Astrocyte (in vitro differentiated cells and primary cell): ENCODE measurements at regions not wholly inside any gene's neighbourhood (a gene's known extent, or its start where the extent isn't known, plus 50 kb on each side); places are given as distances from the start of the nearest gene placed in this dataset.
A peak's percentile ranks its signal among the peaks of the same experiment; 100 is the strongest.

Experiments
- DNase-seq: peaks from one replicate; pipeline ENCODE4 v3.0.0-alpha.2; 2010; ENCODE audit warnings: low read depth
- FAIRE-seq: peaks from 2 replicates; lab custom pipeline; 2011; peaks lifted over from hg19 to GRCh38; lab: Jason Lieb, UNC
- H2AFZ ChIP-seq: 2 replicates; pipeline ENCODE4 v1.6.0; 2012; ENCODE audit warnings: low read depth, low read length, inconsistent platforms
- H3K27ac ChIP-seq: 2 replicates; pipeline ENCODE4 v1.5.1; 2011; ENCODE audit warnings: low read depth, low read length, inconsistent platforms
- H3K27me3 ChIP-seq: 2 replicates; pipeline ENCODE4 v1.6.0; 2011; ENCODE audit warnings: low read length, inconsistent platforms; ENCODE audit not compliant: insufficient read depth
- H3K36me3 ChIP-seq: 2 replicates; pipeline ENCODE4 v1.5.1; 2011; ENCODE audit warnings: low read length, inconsistent platforms; ENCODE audit not compliant: insufficient read depth
- H3K4me1 ChIP-seq: 2 replicates; pipeline ENCODE4 v1.5.1; 2011; ENCODE audit warnings: low read length, inconsistent platforms; ENCODE audit not compliant: insufficient read depth
- H3K4me2 ChIP-seq: 2 replicates; pipeline ENCODE4 v1.6.0; 2012; ENCODE audit warnings: low read length, inconsistent platforms
- H3K4me3 ChIP-seq: 2 replicates; pipeline ENCODE4 v1.5.1; 2011; ENCODE audit warnings: low read depth, mild to moderate bottlenecking, low read length, inconsistent platforms; ENCODE audit not compliant: insufficient read depth
- H3K79me2 ChIP-seq: 2 replicates; pipeline ENCODE4 v1.6.0; 2012; ENCODE audit warnings: mild to moderate bottlenecking, low read length, inconsistent platforms; ENCODE audit not compliant: insufficient read depth
- H3K9ac ChIP-seq: 2 replicates; pipeline ENCODE4 v1.6.0; 2012; ENCODE audit warnings: mild to moderate bottlenecking, low read length, inconsistent platforms
- H3K9me3 ChIP-seq: 2 replicates; pipeline ENCODE4 v1.5.1; 2012; ENCODE audit warnings: low read depth, mild to moderate bottlenecking, low read length, inconsistent platforms; ENCODE audit not compliant: insufficient read depth
- H4K20me1 ChIP-seq: 2 replicates; pipeline ENCODE4 v1.6.0; 2012; ENCODE audit warnings: low read length, inconsistent platforms; ENCODE audit not compliant: insufficient read depth
- H3K27ac Mint-ChIP-seq: one replicate; pipeline ENCODE4 v1.8.0; 2021; ENCODE audit warnings: mild to moderate bottlenecking, mixed read lengths; ENCODE audit not compliant: unreplicated experiment
- H3K27me3 Mint-ChIP-seq: one replicate; pipeline ENCODE4 v1.8.0; 2021; ENCODE audit warnings: low read depth, mixed read lengths; ENCODE audit not compliant: unreplicated experiment
- H3K36me3 Mint-ChIP-seq: one replicate; pipeline ENCODE4 v1.8.0; 2021; ENCODE audit warnings: low read depth, mixed read lengths; ENCODE audit not compliant: unreplicated experiment
- H3K4me1 Mint-ChIP-seq: one replicate; pipeline ENCODE4 v1.8.0; 2021; ENCODE audit warnings: low read depth, mixed read lengths; ENCODE audit not compliant: unreplicated experiment
- H3K4me3 Mint-ChIP-seq: one replicate; pipeline ENCODE4 v1.8.0; 2021; ENCODE audit warnings: mild to moderate bottlenecking, moderate library complexity, mixed read lengths; ENCODE audit not compliant: unreplicated experiment
- H3K9me3 Mint-ChIP-seq: one replicate; pipeline ENCODE4 v1.8.0; 2021; ENCODE audit warnings: mild to moderate bottlenecking, mixed read lengths; ENCODE audit not compliant: unreplicated experiment
- EZH2 ChIP-seq: IDR thresholded peaks from 2 replicates; pipeline ENCODE4 v1.6.1; 2012; ENCODE audit warnings: mild to moderate bottlenecking, low read length, inconsistent platforms; ENCODE audit not compliant: insufficient read depth
- TF ChIP-seq, protein P1 (sequence below): IDR thresholded peaks from 2 replicates; pipeline ENCODE4 v1.5.1; 2011; ENCODE audit warnings: low read depth, mild to moderate bottlenecking, inconsistent platforms, low read length, moderate library complexity; ENCODE audit not compliant: insufficient read depth

DNA sequence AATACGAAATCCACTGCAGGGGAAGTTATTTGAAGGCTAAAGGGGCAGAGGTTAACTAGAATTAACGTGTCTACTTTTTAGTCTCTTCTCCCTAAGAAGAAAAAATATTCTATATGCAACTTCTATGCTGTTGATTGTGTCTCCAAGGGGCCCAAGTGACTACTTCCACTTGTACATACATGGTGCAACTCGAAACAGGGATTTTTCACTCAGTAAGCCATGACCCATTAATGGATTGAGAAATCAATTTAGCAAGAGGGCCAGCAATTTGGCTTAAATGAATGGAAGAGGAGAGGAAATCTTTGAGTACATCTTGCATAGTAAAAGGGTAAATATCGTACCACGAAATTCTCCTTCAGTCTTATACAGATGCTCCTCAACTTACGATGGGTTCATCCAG lies 151.1 kb upstream of the HES1 start:
- no peak for FAIRE-seq
- Histone ChIP-seq H3K9ac (no peak overlapping the region), H3K27ac (no peak overlapping the region), H4K20me1 (no peaks in the 10 kb centered on the region), H3K9me3 (no peaks in the 10 kb centered on the region), H3K27me3 (peaks cover 50% of the 10 kb centered on the region), H2AFZ (no peak overlapping the region), H3K4me2 (no peak overlapping the region), H3K4me1 (peaks cover 8% of the 10 kb centered on the region), H3K4me3 (no peak overlapping the region), H3K79me2 (no peaks in the 10 kb centered on the region), H3K36me3 (no peaks in the 10 kb centered on the region)
- Mint-ChIP-seq H3K27me3 (peaks cover 93% of the 10 kb centered on the region), H3K27ac (no peak overlapping the region), H3K9me3 (peaks cover 12% of the 10 kb centered on the region), H3K4me1 (no peaks in the 10 kb centered on the region), H3K36me3 (peaks cover 7% of the 10 kb centered on the region), H3K4me3 (no peak overlapping the region)
- TF ChIP-seq, protein P1, sequence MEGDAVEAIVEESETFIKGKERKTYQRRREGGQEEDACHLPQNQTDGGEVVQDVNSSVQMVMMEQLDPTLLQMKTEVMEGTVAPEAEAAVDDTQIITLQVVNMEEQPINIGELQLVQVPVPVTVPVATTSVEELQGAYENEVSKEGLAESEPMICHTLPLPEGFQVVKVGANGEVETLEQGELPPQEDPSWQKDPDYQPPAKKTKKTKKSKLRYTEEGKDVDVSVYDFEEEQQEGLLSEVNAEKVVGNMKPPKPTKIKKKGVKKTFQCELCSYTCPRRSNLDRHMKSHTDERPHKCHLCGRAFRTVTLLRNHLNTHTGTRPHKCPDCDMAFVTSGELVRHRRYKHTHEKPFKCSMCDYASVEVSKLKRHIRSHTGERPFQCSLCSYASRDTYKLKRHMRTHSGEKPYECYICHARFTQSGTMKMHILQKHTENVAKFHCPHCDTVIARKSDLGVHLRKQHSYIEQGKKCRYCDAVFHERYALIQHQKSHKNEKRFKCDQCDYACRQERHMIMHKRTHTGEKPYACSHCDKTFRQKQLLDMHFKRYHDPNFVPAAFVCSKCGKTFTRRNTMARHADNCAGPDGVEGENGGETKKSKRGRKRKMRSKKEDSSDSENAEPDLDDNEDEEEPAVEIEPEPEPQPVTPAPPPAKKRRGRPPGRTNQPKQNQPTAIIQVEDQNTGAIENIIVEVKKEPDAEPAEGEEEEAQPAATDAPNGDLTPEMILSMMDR: no peak
- DNase-seq: no peak

DNA sequence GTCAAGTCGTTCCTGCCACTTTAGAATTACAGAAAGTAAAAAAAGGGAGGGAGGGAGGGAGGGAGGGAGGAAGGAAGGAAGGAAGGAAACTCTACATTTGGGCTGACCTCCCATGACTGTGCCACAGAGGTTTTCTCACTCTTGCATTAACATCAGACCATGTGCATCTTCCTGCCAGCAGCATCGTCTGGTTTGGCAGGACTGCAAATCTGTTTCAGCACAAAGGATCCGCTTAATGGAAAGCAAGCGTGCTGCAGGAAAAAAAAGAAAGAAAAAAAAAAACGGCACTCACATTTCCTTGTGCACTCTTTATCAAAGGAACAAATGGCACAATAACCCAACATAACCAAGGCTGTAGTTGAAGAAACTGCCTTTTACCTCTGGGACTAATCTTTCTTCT lies 148.8 kb upstream of the HES1 start:
- H3K27me3 Mint-ChIP-seq: peaks cover 86% of the 10 kb centered on the region
- peaks cover 5% of the 10 kb centered on the region for H3K36me3 Mint-ChIP-seq
- peaks cover 5% of the 10 kb centered on the region for H3K4me1 ChIP-seq
- peaks cover 17% of the 10 kb centered on the region for H3K9me3 Mint-ChIP-seq
- no peaks in the 10 kb centered on the region for H3K4me1 Mint-ChIP-seq
- no peak overlapping the region for H3K4me3 ChIP-seq
- H3K27ac Mint-ChIP-seq: no peak overlapping the region
- H3K9me3 ChIP-seq: no peaks in the 10 kb centered on the region
- no peaks in the 10 kb centered on the region for H3K79me2 ChIP-seq
- no peak for TF ChIP-seq EZH2
- TF ChIP-seq, protein P1: no peak
- no peak overlapping the region for H3K9ac ChIP-seq
- H3K36me3 ChIP-seq: no peaks in the 10 kb centered on the region
- no peak overlapping the region for H3K27ac ChIP-seq
- FAIRE-seq (no peak), DNase-seq (peak; percentile 47)
- H2AFZ ChIP-seq: no peak overlapping the region
- H4K20me1 ChIP-seq: no peaks in the 10 kb centered on the region
- peaks cover 37% of the 10 kb centered on the region for H3K27me3 ChIP-seq
- H3K4me3 Mint-ChIP-seq: no peak overlapping the region
- no peak overlapping the region for H3K4me2 ChIP-seq

DNA sequence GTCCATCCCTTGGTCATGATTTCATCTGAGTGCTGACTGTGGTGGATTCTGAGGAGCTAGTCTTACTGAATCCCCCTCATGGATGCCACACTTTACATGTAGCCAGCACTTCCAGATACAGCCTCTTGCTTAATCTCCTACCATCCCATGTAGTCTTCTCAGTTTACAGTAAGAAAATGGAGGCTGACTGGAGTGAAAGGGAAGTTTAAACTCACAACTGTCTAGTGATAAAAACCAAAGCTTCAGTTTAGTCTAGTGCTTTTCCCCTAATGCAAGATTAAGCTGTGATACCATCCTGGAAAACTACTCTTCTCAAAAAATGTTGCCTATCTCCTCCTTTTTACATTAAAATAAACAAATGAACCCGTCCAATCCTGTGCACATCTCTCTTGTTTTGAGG lies 146.8 kb upstream of the HES1 start:
- Mint-ChIP-seq H3K36me3 (peaks cover 5% of the 10 kb centered on the region), H3K27ac (no peak overlapping the region), H3K9me3 (peaks cover 17% of the 10 kb centered on the region), H3K4me1 (no peaks in the 10 kb centered on the region), H3K4me3 (no peak overlapping the region), H3K27me3 (peaks cover 87% of the 10 kb centered on the region)
- H3K9me3 ChIP-seq: no peaks in the 10 kb centered on the region
- H3K36me3 ChIP-seq: no peaks in the 10 kb centered on the region
- peaks cover 37% of the 10 kb centered on the region for H3K27me3 ChIP-seq
- TF ChIP-seq EZH2: no peak
- TF ChIP-seq, protein P1: no peak
- no peaks in the 10 kb centered on the region for H3K4me1 ChIP-seq
- H3K9ac ChIP-seq: no peak overlapping the region
- no peak overlapping the region for H2AFZ ChIP-seq
- H4K20me1 ChIP-seq: no peaks in the 10 kb centered on the region
- no peak overlapping the region for H3K27ac ChIP-seq
- no peak overlapping the region for H3K4me3 ChIP-seq
- H3K4me2 ChIP-seq: no peak overlapping the region
- no peak for DNase-seq
- H3K79me2 ChIP-seq: no peaks in the 10 kb centered on the region
- no peak for FAIRE-seq
